Mammary epithelial cell (primary cell): ENCODE measurements at regions not wholly inside any gene's neighbourhood (a gene's known extent, or its start where the extent isn't known, plus 50 kb on each side); places are given as distances from the start of the nearest gene placed in this dataset.

Experiments
- CTCF ChIP-seq, 2 donors: IDR thresholded peaks in 1 of 2; conservative IDR thresholded peaks in 1 of 2; 2 replicates each; pipeline ENCODE4 v1.5.1; 2011 to 2012; ENCODE audit warnings: inconsistent platforms in 2 of 2, low read length in 2 of 2, mild to moderate bottlenecking in 2 of 2, control low read depth in 1 of 2, low read depth in 1 of 2; ENCODE audit not compliant: insufficient read depth in 1 of 2; ENCODE audit errors: extremely low read depth in 1 of 2
- EZH2 ChIP-seq: IDR thresholded peaks from 2 replicates; pipeline ENCODE4 v1.6.1; 2012; ENCODE audit warnings: low read length, inconsistent platforms, borderline replicate concordance

GRCh38 chr5:154624341-154624740, 130.8 kb upstream of the LARP1 start:
- TF ChIP-seq CTCF (conservative IDR thresholded peaks at IDR 0.05 in 1 of 2, IDR thresholded peaks at IDR 0.05 in 1 of 2; ENCODE audit: extremely low read depth in 1 of 2, insufficient read depth in 1 of 2, low read depth in 1 of 2, low read length in 2 of 2) (no peak), EZH2 (no peak)
